GM12878 (cell line): ENCODE measurements at regions not wholly inside any gene's neighbourhood (a gene's known extent, or its start where the extent isn't known, plus 50 kb on each side); places are given as distances from the start of the nearest gene placed in this dataset.

ENCODE experiments used
- ATAC-seq: fragments of 200-7000 bp; cut with Tn5 transposase; 3 replicates; pipeline ENCODE4 v1.9.1; 2020; ENCODE audit warnings: mild to moderate bottlenecking, moderate library complexity
- BruUV-seq: library from RNA; stranded (reverse); fragments of 400-500 nt; replicated peaks from 2 replicates; lab custom pipeline; 2021; lab: Mats Ljungman, UMichigan
- CTCF ChIA-PET: fragments of 300-600 bp; sonication (Branson Sonifier 250); formaldehyde crosslinking; extraction: SDS; loops from one replicate; lab custom pipeline; 2021; ENCODE audit warnings: inconsistent platforms; lab: Yijun Ruan, JAX
- POLR2A ChIA-PET: fragments of 350-600 bp; formaldehyde crosslinking; extraction: SDS; loops from one replicate; lab custom pipeline; 2021; ENCODE audit warnings: inconsistent platforms; lab: Charles Lee
- RAD21 ChIA-PET: fragments of 300-600 bp; sonication (Branson Sonifier 250); formaldehyde crosslinking; loops from one replicate; lab custom pipeline; 2023; ENCODE audit warnings: antibody characterized with exemption; ENCODE audit not compliant: unreplicated experiment; lab: Charles Lee
- SMC1A ChIA-PET: fragments of 300-600 bp; sonication (Branson Sonifier 250); formaldehyde crosslinking; loops from one replicate; lab custom pipeline; 2023; ENCODE audit not compliant: unreplicated experiment, uncharacterized antibody; lab: Charles Lee
- DNase-seq: peaks from one replicate; pipeline ENCODE4 v3.0.0-alpha.2; 2011; ENCODE audit warnings: low read depth, low spot score
- FAIRE-seq: peaks from 3 replicates; lab custom pipeline; 2011; peaks lifted over from hg19 to GRCh38; lab: Jason Lieb, UNC
- H2AFZ ChIP-seq: 2 replicates; pipeline ENCODE4 v1.6.0; 2011; ENCODE audit warnings: low read depth, low read length, control low read depth; ENCODE audit not compliant: control insufficient read depth
- H3K27ac ChIP-seq: 2 replicates; pipeline ENCODE4 v1.5.1; 2011; ENCODE audit warnings: control low read depth; ENCODE audit not compliant: control insufficient read depth, insufficient read depth
- H3K27me3 ChIP-seq, 2 experiments: replicated peaks in 1 of 2; 2 replicates each; pipeline versions ENCODE4 v1.6.0 to v1.6.1; 2011; ENCODE audit warnings: low read length in 1 of 2; ENCODE audit not compliant: control insufficient read depth in 2 of 2, insufficient read depth in 2 of 2
- H3K36me3 ChIP-seq, 2 experiments: 2 replicates each; pipeline ENCODE4 v1.5.1; 2011; ENCODE audit warnings: low read length in 1 of 2; ENCODE audit not compliant: control insufficient read depth in 2 of 2, insufficient read depth in 2 of 2
- H3K4me1 ChIP-seq: 2 replicates; pipeline ENCODE4 v1.6.1; 2011; ENCODE audit warnings: mild to moderate bottlenecking, low read length, moderate library complexity, mixed read lengths; ENCODE audit not compliant: control insufficient read depth, insufficient read depth
- H3K4me2 ChIP-seq: 2 replicates; pipeline ENCODE4 v1.6.0; 2011; ENCODE audit warnings: control low read depth; ENCODE audit not compliant: control insufficient read depth, insufficient read depth
- H3K4me3 ChIP-seq: fragments of 200-600 bp; sonication (generic); 2 replicates; pipeline ENCODE4 v1.5.1; 2016
- H3K79me2 ChIP-seq: 2 replicates; pipeline ENCODE4 v1.6.0; 2011; ENCODE audit warnings: low read length; ENCODE audit not compliant: control insufficient read depth, insufficient read depth
- H3K9ac ChIP-seq: 2 replicates; pipeline ENCODE4 v1.8.0; 2011; ENCODE audit warnings: low read length, control low read depth, mixed read lengths; ENCODE audit not compliant: control insufficient read depth, insufficient read depth
- H3K9me3 ChIP-seq: replicated peaks from 3 replicates; pipeline ENCODE4 v1.5.1; 2011; ENCODE audit warnings: mild to moderate bottlenecking, low read length; ENCODE audit not compliant: control insufficient read depth, insufficient read depth
- H4K20me1 ChIP-seq: 2 replicates; pipeline ENCODE4 v1.6.0; 2011; ENCODE audit not compliant: control insufficient read depth, insufficient read depth
- BCL3 ChIP-seq: IDR thresholded peaks from 2 replicates; pipeline ENCODE4 v1.6.1; 2011; ENCODE audit warnings: borderline replicate concordance, low read depth, mild to moderate bottlenecking, moderate library complexity, low read length; ENCODE audit not compliant: insufficient read depth, poor library complexity, severe bottlenecking
- BCLAF1 ChIP-seq: fragments of 450-650 bp; IDR thresholded peaks from 2 replicates; pipeline ENCODE4 v1.6.1; 2017; ENCODE audit warnings: antibody characterized with exemption, mild to moderate bottlenecking, moderate library complexity
- CBX3 ChIP-seq: fragments of 200-600 bp; sonication (generic); IDR thresholded peaks from 2 replicates; pipeline ENCODE4 v1.6.1; 2016; ENCODE audit warnings: low read depth, borderline replicate concordance
- HDAC2 ChIP-seq: fragments of 200-600 bp; sonication (generic); IDR thresholded peaks from 2 replicates; pipeline ENCODE4 v1.6.1; 2017
- HDGF ChIP-seq: fragments of 450-650 bp; IDR thresholded peaks from 2 replicates; pipeline ENCODE4 v1.6.1; 2016; ENCODE audit warnings: antibody characterized with exemption
- IRF3 ChIP-seq: fragments of 450-650 bp; IDR thresholded peaks from 2 replicates; pipeline ENCODE4 v1.6.1; 2014; ENCODE audit warnings: mild to moderate bottlenecking
- NFXL1 ChIP-seq: fragments of 450-650 bp; IDR thresholded peaks from 2 replicates; pipeline ENCODE4 v1.6.1; 2017; ENCODE audit warnings: antibody characterized with exemption, mild to moderate bottlenecking, borderline replicate concordance
- NR2F1 ChIP-seq: fragments of 450-650 bp; conservative IDR thresholded peaks from 2 replicates; pipeline ENCODE4 v1.6.1; 2017; ENCODE audit warnings: mild to moderate bottlenecking
- NRF1 ChIP-seq: conservative IDR thresholded peaks from 2 replicates; pipeline ENCODE4 v1.6.1; 2011; ENCODE audit warnings: mild to moderate bottlenecking, low read depth, low read length, improper control_type of control experiment
- RBBP5 ChIP-seq: fragments of 200-600 bp; sonication (generic); conservative IDR thresholded peaks from 2 replicates; pipeline ENCODE4 v1.6.1; 2016
- RELA ChIP-seq: fragments of 450-650 bp; IDR thresholded peaks from 2 replicates; pipeline ENCODE4 v1.8.0; 2014; ENCODE audit warnings: borderline replicate concordance; ENCODE audit not compliant: partially characterized antibody
- SREBF1 ChIP-seq: IDR thresholded peaks from 2 replicates; pipeline ENCODE4 v1.6.1; 2012; ENCODE audit warnings: mild to moderate bottlenecking, low read length
- TARDBP ChIP-seq: IDR thresholded peaks from 2 replicates; pipeline ENCODE4 v1.6.1; 2016; ENCODE audit warnings: borderline replicate concordance
- TCF7 ChIP-seq: IDR thresholded peaks from 2 replicates; pipeline ENCODE4 v1.6.1; 2014; ENCODE audit warnings: antibody characterized with exemption, borderline replicate concordance
- YBX1 ChIP-seq: fragments of 450-650 bp; IDR thresholded peaks from 2 replicates; pipeline ENCODE4 v1.6.1; 2016; ENCODE audit warnings: antibody characterized with exemption
- ZBTB33 ChIP-seq: fragments of 450-650 bp; IDR thresholded peaks from 2 replicates; pipeline ENCODE4 v1.6.1; 2017; ENCODE audit warnings: mild to moderate bottlenecking
- ZNF274 ChIP-seq: IDR thresholded peaks from one replicate; pipeline ENCODE4 v1.8.0; 2011; ENCODE audit not compliant: insufficient read length, insufficient read depth
- WGBS: methylation state at CpG from one replicate; pipeline ENCODE4 v1.1.6; 2016; ENCODE audit warnings: low lambda C conversion rate; ENCODE audit not compliant: insufficient replicate concordance, insufficient coverage; ENCODE audit errors: missing lambda C conversion rate; 5-methylcytosine and 5-hydroxymethylcytosine counted together
- in situ Hi-C: fragments of 300-500 bp; cut with MboI; formaldehyde crosslinking; loops from 9 replicates; pipeline ENCODE4 v1.14.3; 2018; ENCODE audit warnings: mixed read lengths
- intact Hi-C: fragments of 100-400 bp; cut with micrococcal nuclease; formaldehyde crosslinking; loops from one replicate; pipeline ENCODE4 v1.14.2; 2022; ENCODE audit not compliant: unreplicated experiment

GRCh38 chr18:42242758-42243157 lies 287.7 kb downstream of the PIK3C3 start (continued):
- TF ChIP-seq SREBF1 (no peak), TCF7 (no peak), NR2F1 (0 out of 2 replicates have a peak, but pooled peaks have one; percentile 16)

GRCh38 chr18:42245137-42245536 lies 290.1 kb downstream of the PIK3C3 start:
- WGBS = 52% methylated on average over 4 of the region's 4 CpGs
- no peak for ATAC-seq
- POLR2A ChIA-PET = no interaction called here
- RAD21 ChIA-PET = no interaction called here
- Histone ChIP-seq H2AFZ (no peak overlapping the region), H3K9me3 (no peaks in the 10 kb centered on the region), H3K4me1 (no peaks in the 10 kb centered on the region), H3K27me3 (no peaks in the 10 kb centered on the region), H3K27ac (no peak overlapping the region), H3K36me3 (no peaks in the 10 kb centered on the region), H3K9ac (no peak overlapping the region), H3K79me2 (no peaks in the 10 kb centered on the region), H4K20me1 (no peaks in the 10 kb centered on the region), H3K4me3 (no peak overlapping the region), H3K4me2 (no peak overlapping the region)
- BruUV-seq = no TSS peak
- in situ Hi-C loops (no loop called here), intact Hi-C loops (no loop called here)
- CTCF ChIA-PET = no interaction called here
- SMC1A ChIA-PET = interaction anchor here (0.6 kb wide), 1 partner anchor 44 kb away, joined by 3 read pairs; no protein-coding TSS in a partner anchor
- no peak for FAIRE-seq
- DNase-seq = no peak
- TF ChIP-seq CBX3 (no peak), ZNF274 (no peak), IRF3 (no peak), YBX1 (no peak), NRF1 (no peak), HDGF (no peak), TCF7 (no peak), HDAC2 (no peak), RELA (no peak), BCL3 (no peak), RBBP5 (no peak), ZBTB33 (no peak), BCLAF1 (no peak), TARDBP (no peak), NFXL1 (no peak)
